ENCODE measurements at regions not wholly inside any gene's neighbourhood (a gene's known extent, or its start where the extent isn't known, plus 50 kb on each side); places are given as distances from the start of the nearest gene placed in this dataset.

DNA sequence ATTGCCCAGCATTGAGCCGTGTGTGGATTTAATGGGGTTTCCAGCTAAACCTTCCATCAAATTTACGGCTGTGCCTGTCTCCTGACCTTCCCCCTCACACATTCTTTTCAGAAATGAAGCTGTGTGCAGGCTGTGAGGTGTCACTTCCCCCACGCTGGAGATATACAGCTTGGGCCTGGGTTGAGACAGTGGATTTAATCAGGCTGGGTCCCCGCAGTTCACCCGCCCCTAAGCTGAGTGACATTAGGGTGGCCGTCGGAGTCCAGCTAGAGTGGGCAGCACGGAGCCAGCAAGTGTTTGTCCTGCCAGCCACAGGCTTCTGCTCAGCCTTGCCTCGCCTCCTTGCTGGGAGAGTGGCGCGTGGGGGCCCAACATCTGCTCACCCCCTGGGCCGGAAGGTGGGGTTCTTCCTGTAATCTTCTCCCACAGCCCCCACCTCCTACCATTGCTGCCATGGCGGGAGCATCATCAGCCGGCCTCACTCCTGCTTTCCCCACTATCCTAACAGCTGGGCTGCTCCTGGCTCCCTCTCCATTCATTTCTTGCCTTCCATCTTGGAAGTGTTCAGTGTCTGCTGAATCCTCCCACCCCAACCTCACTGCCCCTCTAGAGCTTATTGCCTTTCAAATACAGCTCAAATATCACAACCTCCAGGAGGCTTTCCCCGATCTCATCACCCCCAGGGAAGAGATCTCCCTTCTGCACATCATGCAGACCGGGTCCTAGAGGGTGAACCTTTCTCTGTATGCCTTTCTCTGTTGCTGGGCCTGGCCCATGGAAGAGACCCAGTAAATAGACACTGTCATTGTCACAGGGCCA, 149.0 kb downstream of the GLI2 start:
- DNase-seq = no peak

DNA sequence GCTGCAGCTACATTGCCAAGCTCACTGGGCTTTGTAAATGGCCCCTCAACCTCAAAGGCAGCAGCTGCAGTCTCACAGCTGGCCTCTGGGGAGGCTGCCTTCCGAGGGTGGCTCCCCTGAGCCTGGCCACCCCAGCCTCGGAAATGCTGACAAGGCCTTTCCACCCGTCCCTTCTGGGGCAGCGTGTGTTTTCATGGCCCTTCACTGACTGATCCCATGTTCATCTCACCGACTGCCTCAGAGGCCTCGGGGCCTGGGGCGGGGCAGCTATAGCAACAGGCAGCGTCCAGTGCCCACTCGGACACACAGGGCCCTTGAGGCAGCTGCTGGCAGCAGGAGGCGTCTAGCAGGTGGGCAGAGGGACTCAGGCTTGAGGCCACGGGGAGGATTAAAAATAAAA, 149.7 kb downstream of the GLI2 start:
- no peak for DNase-seq

DNA sequence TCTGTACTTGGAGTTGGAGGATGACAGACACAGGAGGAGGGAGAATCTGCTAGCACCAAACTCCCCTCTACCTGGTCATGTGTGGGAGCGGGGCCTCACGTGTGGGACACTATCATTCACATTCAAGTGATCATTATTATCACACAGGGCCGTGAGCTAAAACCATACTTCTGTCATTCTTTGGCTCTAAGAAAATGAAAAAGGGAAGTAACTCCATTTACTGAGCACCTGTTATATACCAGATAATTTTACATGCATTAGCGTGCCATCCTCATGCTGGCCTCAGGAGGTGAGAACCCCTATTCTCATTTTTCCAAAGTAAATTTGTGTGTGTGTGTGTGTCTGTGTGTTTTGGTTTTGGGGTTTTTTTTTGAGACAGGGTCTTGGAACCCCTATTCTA, 150.1 kb downstream of the GLI2 start:
- DNase-seq = no peak

DNA sequence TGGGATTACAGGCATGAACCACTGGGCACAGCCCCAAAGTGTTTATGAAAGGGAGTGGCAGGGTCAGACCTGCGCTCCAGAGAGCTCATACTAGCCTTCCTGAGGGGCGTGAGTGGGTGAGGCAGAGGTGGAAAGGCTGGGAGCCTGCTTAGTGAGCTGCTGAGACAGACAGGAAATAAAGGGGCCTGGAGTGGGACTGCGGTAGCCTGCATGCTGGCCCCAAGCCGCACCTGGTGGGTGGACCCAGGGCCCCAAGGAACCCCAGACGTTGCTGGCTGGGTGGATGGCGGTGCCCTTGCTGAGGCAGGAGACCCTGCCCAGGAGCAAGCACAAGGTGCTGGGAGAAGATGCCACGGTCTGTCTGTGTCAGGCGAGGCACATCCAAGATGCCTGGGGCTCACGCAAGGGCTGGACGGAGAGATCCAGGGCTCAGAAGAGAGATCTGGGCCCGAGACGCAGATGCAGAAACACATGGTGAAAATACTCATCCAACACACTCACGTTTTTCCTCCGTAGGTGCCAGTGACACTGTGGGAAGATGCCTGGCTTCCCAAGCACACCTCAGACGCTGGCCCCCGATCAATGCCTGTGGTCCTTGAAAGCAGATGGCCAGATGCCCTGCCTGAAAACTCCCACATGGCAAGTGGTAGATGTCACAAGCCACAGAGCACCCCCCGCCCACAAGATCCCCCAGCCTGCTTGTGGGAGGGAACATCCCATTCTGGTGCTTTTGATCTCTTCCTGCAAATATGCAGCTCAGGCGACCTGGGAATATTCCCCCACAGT, 151.1 kb downstream of the GLI2 start:
- DNase-seq = no peak

DNA sequence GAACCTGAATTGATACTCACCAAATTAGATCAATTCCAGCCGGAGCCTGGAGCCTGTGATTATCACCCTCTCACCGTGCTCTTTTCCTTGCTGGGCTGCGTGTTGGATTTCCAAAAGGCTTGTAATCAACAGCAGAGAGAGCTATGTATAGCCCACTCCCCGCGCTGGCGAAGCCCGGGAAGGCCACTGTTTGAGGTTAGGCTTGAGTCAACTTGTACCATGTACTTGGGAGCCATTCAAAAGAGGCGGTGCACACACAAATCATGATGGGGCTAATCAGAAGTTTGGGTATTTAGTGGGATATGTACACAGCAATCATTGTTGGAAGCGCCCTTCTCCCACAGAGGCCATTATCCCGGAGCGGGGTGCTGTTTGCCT, 151.6 kb downstream of the GLI2 start:
- DNase-seq = no peak

DNA sequence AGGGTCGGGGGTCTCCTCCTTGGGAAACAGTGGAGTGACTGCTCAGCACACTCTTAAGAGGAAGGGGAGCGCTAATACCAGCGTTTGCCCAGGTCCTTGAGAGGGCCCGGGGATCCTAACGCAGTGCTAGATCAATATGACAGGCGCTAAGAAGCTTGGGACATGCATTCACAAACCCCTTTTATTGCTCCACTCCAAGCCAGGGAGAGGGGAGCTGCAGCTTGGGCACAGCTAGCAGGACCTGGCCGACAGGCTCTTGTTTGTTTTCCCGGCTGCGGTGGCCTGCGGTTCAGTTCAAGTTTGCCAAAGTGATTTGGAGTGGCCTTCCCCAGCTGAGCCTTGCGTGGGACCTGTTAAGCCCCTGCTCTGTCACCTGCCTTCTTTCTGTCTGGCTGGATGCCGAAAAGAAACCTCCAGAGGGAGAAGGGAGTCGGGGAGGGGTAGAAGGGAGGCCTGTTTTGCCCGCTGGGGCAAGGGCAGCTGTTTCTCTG, 152.1 kb downstream of the GLI2 start:
- DNase-seq = no peak

DNA sequence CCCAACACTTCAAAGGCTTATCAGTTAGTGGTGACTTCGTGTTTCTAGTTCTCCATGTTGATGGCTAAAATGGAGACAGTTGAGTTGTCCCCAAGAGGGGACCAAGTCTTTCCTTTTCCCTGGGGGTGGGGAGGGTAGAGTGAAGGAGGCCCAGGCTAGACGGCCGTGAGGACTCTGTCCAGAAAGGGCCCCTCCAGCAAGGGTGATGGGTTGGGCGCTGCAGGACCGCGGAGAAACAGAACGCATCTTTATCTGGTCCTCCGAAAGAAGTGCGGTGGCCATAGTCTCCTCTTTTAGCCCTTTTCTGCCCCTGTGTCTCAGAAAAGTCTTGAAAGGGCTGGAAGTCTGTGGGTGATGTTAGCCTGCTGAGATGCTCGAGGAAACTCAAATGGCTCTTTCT, 153.2 kb downstream of the GLI2 start:
- DNase-seq = no peak

DNA sequence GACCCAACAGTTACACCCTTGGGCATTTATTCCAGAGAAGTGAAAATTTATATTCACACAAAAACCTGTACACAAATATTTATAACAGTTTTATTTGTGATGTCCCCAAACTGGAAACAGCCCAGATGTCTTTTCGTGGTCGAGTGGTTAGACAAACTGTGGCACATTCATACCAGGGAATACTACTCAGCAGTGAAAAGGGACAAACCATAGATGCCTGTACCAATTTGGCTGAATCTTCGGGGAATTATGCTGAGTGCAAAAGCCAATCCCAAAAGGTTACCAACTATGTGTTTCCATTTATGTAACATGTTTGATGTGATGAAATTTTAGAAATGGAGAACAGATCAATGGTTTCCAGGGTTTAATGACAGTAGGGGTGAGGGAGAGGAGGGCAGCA, 154.3 kb downstream of the GLI2 start:
- no peak for DNase-seq

DNA sequence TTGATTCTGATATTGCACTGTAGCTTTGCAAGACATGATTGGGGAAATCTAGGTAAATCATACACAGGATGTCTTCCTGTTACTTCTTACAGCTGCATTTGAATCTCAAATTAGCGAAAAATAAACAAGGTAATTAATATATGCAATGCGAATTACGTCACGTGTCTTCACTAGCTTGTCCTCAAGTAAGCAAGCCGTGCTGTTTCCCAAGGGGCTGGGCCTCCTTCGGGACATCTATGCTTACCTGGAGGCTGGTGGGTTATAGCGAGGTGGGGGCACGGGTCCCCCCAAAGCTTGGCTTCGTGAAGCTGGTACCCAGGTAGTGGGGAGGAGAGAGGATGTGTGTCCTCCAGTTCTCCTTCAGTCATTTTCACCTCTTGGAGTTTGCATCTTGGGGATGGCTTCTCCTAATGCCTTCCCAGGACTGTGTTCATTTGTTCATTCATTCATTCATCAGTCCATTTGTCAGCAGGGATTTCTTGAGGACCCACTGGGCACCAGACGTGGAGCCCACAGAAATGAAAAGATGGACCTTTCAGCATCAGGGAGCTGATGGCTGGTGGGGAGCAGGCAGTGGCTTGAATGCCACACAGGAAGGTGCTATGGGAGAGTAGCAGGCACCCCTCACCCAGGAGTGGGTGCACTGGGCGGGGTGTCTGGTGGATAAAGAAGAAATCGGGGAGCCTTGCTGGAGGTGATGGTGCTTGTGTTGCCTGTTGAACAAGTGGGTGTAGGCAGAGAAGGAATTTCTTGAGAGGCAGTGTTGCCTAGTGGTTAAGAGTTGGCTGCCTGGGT, 155.1 kb downstream of the GLI2 start:
- DNase-seq = no peak

DNA sequence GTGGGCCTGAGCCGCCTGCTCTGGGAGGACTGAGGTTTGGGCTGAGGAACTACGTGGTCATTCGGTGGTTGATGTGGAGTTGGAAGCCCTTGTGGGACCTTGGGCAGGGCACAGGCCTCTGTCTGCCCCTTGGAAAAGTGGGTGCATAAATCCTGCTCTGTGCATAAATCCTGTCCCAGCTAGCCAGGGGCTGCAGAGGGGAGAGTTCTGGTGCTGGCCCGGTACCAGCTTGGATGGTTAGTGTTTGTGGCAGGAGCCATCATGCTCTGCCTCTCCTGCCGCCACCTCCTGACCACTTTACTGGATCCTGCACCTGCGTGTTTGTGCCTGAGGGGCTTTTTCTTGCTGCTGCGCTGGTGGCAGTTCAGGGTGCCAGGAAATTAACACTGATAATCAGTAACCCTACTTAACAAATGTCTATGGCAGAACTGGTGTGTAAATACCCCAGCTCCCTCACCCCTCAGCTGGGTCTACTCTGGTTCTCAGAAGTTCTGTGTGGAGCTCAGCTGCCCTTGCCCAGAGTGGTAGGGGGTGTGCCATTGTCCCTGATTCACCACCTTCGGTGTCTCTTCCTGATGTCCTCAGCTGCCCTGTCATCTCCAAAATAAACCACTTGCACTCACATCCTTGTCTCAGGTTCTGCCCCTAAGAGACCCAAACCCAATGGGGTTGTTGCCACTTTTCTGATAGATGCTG, 156.8 kb downstream of the GLI2 start:
- DNase-seq = no peak

DNA sequence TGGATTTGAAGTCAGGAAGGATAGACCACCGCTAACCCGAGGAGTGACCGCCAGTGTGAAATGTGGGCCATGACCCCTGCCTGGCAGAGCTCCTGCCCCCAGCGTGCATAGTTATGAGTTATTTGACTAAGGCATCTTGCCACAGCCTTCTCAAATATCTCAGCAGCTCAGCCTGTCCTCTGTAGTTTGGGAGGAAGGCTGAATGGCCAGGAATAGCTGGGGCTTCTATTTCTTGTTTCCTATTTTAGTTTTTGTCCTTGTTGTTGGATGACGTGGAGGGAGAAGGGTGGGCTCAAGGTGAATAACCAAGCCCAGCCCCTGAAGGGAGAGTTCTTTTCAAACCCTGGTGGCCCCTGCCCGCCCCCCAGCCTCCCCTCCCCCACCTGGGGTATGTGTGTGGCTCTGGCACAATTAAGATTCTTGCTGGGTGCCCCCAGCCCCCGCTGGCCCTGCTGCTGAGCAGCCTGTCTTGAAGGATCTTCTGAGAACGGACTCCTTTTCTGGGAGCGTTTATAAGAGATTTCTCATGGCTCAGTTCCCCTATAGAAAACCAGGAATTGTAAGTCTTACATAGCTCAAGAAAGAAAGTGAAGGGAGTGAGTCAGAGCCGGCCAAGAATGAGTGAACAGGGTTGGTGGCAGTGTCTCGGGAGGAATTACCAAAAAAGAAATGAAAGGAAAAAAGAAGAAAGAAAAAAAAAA, 157.4 kb downstream of the GLI2 start:
- no peak for DNase-seq

DNA sequence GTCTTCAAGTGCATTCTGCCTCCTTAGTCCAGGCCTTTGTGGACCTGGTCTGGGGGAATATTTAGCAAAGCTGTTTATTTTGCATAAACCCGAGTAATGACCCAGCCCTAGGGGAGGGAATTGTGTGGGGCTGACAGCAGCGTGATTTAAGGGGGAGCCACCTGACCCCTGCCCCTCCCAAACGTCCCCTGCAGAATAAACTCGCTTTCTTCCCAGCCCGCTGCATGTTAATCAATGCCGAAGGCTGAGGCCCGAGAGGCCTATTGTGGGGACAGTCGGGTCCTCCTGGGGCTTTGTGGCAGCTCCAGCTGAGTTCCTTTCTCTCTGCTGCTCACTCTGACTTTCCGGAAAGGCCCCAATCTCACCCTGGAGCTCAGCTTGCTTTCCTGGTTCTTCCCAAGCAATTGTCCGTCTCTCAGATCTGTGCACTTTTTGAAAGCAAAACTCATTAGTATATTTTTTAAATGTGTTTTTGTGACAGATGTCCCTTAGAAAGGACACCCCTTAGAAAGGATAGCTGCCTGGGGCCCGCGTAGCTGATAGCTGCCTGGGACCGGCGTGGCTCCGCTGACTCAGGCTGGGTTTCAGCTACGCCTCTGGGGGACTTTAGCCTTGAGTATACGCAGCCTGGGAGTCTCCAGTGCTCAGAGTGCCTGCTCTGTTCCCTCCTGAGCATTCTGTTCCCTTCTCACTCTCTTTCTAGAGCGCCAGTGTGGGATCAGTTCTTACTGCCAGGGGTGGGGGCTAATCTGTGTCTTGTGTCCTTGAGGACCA, 158.3 kb downstream of the GLI2 start:
- DNase-seq = no peak

DNA sequence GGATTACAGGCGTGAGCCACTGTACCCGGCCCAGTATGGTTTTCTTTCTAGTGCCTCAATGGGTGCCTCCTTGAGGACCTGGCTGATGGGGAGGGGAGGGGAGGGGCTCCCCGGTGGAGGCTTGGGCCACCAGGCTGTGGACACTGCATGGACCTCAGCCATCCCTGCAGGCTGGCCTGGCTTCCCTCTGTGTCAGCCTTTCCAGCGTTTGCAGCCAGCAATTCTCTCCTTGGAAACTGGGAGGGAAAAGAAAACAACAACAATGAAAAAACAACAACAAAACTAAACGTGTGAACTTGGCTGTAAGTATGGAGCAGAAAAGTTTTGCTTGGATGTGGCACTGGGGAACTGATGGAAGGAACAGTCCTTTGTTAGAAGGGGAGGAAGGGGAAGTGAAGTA, 159.3 kb downstream of the GLI2 start:
- no peak for DNase-seq

DNA sequence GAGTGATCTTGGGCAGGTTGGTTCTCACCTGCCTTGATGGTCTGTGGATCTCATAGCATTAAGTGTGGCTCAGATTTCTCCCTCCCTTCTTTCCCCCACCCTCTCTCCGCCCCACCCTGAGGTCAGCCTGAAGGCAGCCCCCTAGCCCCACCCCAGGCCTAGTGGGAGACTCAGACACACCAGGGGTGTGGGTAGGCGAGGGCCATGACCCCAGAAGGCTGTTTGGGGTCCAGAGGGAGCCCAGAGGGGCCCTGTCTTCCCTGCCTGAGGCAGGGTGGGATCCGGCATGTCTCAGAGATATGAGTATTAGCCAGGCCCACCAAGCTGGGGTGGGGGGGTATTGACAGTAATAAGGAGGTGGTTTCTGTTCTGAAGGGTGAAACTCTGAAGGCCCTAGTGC, 160.5 kb downstream of the GLI2 start:
- no peak for DNase-seq

DNA sequence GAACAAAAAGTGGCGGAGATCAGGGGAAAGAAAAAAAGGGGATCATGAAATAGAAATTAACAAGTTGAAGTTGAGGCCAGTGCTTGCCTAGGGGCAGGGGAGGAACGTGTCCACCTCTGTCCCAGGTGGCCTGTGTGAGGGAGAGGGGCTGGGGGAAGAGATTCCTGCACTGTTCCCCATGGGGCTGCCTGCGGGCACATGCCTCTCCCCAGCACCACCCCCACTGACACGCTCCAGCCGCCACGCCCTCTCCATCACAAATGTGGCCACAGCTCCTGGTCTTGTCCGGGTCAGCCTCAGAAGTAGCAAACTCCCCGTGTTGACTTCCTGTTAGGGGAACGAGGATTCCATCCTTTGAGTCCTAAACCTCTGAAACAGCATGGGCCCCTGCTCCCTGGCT, 161.2 kb downstream of the GLI2 start:
- no peak for DNase-seq

DNA sequence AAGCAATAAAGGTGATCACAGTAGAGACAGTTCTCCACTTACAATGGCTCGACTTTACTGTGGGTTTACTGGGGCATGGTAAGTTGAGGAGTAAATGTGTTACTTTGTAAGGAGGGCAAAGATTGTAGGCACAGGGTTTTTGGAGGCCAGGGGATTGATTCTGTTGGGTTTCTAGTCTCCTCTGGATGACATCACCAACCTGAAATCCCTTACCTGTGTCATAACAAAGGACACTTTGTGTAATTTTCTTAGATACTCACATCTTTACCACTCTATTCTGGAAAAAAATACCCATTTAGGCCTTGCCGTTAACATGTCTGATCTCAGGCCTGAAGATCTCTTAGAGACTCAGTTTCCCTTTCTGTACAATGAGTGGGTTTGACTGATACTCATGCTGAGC, 161.7 kb downstream of the GLI2 start:
- DNase-seq = no peak

DNA sequence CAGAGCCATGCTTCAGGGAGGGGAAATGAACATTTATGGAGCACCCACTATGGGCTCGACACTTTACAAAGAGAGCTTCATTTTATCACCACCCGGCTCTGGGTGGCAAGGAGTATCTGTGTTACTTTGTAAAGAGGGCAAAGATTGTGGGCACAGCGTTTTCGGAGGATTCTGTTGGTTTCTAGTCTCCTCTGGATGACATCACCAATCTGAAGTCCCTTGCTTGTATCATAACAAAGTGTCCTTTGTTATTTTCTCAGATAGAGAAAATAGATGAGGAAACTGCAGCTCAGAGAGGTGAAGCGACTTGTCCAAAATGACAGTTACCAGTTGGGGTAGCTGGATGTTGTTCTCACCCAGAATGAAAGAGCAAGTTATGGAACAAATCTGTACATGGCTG, 162.8 kb downstream of the GLI2 start:
- DNase-seq = no peak

DNA sequence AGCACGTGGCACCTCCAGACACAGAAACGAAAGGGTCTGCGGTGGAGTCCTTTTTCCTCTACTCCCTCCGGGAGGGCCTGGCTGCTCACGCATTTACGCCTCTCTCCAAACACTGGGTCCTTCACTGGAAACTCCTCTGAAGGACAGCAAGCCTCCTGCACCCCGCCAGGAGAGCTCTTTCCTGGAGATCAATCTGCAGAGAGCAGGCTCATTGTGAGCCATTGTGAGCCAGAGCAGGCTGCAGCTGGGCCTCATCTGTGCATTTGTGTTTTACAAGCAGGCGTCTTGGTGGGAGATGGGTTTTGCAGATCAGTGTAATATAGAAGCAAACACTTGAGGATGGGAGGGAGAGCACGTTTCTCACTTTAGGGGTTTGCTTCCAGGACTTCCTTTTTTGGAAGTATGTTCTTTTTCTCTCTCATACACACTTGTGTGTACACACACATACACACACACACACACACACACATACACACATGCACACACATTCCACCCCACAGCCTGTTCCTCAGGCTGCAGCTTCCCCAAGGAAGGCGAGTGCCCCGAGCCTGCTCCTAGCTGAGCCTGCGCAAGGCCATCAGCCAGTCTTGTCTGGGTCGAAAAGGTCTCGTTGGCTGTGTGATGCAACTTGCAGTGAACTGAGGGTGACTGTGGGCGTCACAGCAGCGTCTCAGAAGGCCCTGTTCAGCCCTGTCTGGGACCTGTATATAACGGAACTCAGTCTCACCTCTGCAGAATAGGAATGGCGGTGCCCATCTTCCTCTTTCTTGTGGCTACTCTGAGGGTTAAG, 163.5 kb downstream of the GLI2 start:
- DNase-seq = no peak

DNA sequence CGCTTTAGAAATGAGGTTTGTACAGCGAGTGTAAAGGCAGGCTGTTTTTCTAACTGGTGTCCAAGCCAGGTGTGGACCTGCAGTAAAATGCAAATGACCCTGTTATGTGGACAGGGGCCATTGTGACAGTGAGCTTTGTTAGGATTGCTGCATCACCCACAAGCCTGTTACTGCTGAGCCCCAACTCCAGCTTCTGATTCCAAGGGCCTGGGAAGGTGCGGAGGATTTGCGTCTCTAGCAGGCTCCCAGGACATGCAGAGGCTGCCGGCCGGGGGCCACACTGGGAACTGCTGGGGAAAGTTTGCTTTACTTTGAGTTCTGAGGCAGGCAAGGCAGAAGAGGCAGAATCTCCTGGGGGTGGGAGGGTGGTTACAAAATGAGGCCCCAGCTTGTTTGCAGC, 164.1 kb downstream of the GLI2 start:
- DNase-seq = no peak

DNA sequence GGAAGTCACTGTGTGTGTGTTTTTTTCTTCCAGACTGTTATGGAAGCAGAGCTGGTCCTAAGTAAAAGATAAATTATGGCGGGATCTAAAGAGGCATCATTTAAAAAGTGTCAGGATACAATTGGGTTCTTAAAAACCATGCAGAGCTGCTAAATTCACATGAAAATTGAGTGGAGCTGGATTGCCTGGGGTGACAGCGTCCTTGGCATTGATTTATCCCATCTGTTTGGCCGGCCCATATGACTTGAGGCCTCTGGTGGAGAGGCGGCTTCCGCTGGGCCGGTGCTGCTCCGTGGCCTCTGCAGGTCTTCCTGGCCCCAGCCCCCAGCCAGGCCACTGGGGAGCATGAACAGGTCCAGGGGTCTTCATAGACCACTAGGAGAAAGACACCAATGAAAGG, 165.5 kb downstream of the GLI2 start:
- no peak for DNase-seq

DNA sequence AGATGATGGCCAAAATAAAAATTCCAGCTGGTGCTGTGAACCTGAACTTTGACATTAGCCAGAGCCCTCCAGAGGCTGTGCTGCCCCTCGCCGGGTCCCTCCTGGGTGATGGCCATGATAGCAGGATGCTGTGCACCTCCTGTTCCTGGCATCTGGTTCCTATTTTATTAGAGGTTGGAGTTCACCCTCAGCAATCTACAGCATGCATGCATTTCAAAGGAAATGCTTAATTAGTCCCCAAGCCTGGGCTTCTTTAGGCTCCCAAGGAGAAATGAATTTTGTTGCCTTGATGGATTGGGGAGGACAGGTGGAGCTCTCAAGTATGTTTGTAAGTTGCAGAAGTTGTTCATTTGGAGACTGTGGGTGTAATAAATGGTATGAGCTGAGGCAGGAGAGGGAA, 166.9 kb downstream of the GLI2 start:
- DNase-seq = no peak
